A549 (cell line): ENCODE measurements at regions not wholly inside any gene's neighbourhood (a gene's known extent, or its start where the extent isn't known, plus 50 kb on each side); places are given as distances from the start of the nearest gene placed in this dataset.

Experiments used
- ATAC-seq, 2 experiments: fragments of 200-7000 bp in 1 of 2; fragments of >200 bp in 1 of 2; cut with Nextera tagmentation in 1 of 2; cut with Tn5 transposase in 1 of 2; 3 replicates each; pipeline versions ENCODE4 v1.8.0 to v1.9.1; 2018 to 2020; ENCODE audit warnings: mild to moderate bottlenecking in 1 of 2, moderate library complexity in 1 of 2
- CTCF ChIA-PET: fragments of 300-600 bp; sonication (Branson Sonifier 250); formaldehyde crosslinking; extraction: SDS; loops from one replicate; lab custom pipeline; 2021; ENCODE audit warnings: antibody characterized with exemption, inconsistent platforms; lab: Yijun Ruan, JAX
- POLR2A ChIA-PET: fragments of 350-600 bp; formaldehyde crosslinking; extraction: SDS; loops from one replicate; lab custom pipeline; 2021; ENCODE audit warnings: antibody characterized with exemption, inconsistent platforms; lab: Yijun Ruan, JAX
- DNase-seq, 2 experiments: peaks; one replicate each; pipeline versions ENCODE4 v3.0.0 to v3.0.0-alpha.2; 2011 to 2016; ENCODE audit warnings: low read depth in 1 of 2, low spot score in 1 of 2
- FAIRE-seq: peaks from 2 replicates; lab custom pipeline; 2011; peaks lifted over from hg19 to GRCh38; lab: Jason Lieb, UNC
- H3K27ac ChIP-seq, 2 experiments: fragments of >200 bp; sonication (Bioruptor Twin); formaldehyde crosslinking; 3 replicates each; pipeline ENCODE4 v1.5.1; 2016 to 2017
- H3K4me1 ChIP-seq: fragments of >200 bp; sonication (Bioruptor Twin); formaldehyde crosslinking; 3 replicates; pipeline ENCODE4 v1.6.1; 2016
- H3K4me2 ChIP-seq: fragments of >200 bp; sonication (Bioruptor Twin); formaldehyde crosslinking; 3 replicates; pipeline ENCODE4 v1.6.1; 2016
- H3K4me3 ChIP-seq: fragments of >200 bp; sonication (Bioruptor Twin); formaldehyde crosslinking; 3 replicates; pipeline ENCODE4 v1.5.1; 2016
- H3K9me3 ChIP-seq: fragments of >200 bp; sonication (Bioruptor Twin); formaldehyde crosslinking; 3 replicates; pipeline ENCODE4 v1.6.1; 2016
- ATOH8 ChIP-seq: fragments of 250-450 bp; sonication (Bioruptor Pico); IDR thresholded peaks from 2 replicates; pipeline ENCODE4 v1.5.0; 2020; ENCODE audit warnings: low read depth, mild to moderate bottlenecking, moderate library complexity
- BCL3 ChIP-seq: fragments of >200 bp; sonication (Bioruptor Twin); formaldehyde crosslinking; IDR thresholded peaks from 3 replicates; pipeline ENCODE4 v1.6.1; 2016
- CBX8 ChIP-seq: fragments of 200-600 bp; sonication (generic); IDR thresholded peaks from 2 replicates; pipeline ENCODE4 v1.6.1; 2016
- CEBPB ChIP-seq, 2 experiments: fragments of >200 bp in 1 of 2; sonication (Bioruptor Twin) in 1 of 2; formaldehyde crosslinking in 1 of 2; IDR thresholded peaks; 2 replicates each; pipeline ENCODE4 v1.6.1; 2012 to 2016
- CHD2 ChIP-seq: fragments of 150-350 bp; IDR thresholded peaks from 2 replicates; pipeline ENCODE4 v1.6.1; 2014; ENCODE audit warnings: low read length; ENCODE audit not compliant: partially characterized antibody
- CTCF ChIP-seq: fragments of >200 bp; sonication (Bioruptor Twin); formaldehyde crosslinking; IDR thresholded peaks from 3 replicates; pipeline ENCODE4 v1.5.1; 2016
- E2F6 ChIP-seq: IDR thresholded peaks from 2 replicates; pipeline ENCODE4 v1.6.1; 2012; ENCODE audit warnings: low read depth, borderline replicate concordance
- EP300 ChIP-seq, 2 experiments: fragments of >200 bp; sonication (Bioruptor Twin); formaldehyde crosslinking; IDR thresholded peaks; 2 replicates in 1 of 2; 3 replicates in 1 of 2; pipeline ENCODE4 v1.6.1; 2016 to 2017
- ESRRA ChIP-seq: fragments of 150-350 bp; IDR thresholded peaks from 2 replicates; pipeline ENCODE4 v1.6.1; 2014; ENCODE audit warnings: mild to moderate bottlenecking, low read length, borderline replicate concordance
- HDAC2 ChIP-seq: fragments of 200-600 bp; sonication (generic); IDR thresholded peaks from 2 replicates; pipeline ENCODE4 v1.6.1; 2016
- HOXA7 ChIP-seq: fragments of 250-450 bp; sonication (Bioruptor Pico); IDR thresholded peaks from 2 replicates; pipeline ENCODE4 v1.5.0; 2020; ENCODE audit warnings: mild to moderate bottlenecking, moderate library complexity
- KDM1A ChIP-seq: fragments of 200-600 bp; sonication (generic); IDR thresholded peaks from 2 replicates; pipeline ENCODE4 v1.6.1; 2016; ENCODE audit warnings: low read depth, mild to moderate bottlenecking
- MAZ ChIP-seq: fragments of 150-350 bp; IDR thresholded peaks from 2 replicates; pipeline ENCODE4 v1.6.1; 2014; ENCODE audit warnings: antibody characterized with exemption, low read depth, low read length, borderline replicate concordance
- MYC ChIP-seq: IDR thresholded peaks from 2 replicates; pipeline ENCODE4 v1.6.1; 2012; ENCODE audit warnings: mild to moderate bottlenecking, inconsistent platforms, low read length, improper control_type of control experiment, borderline replicate concordance
- NFE2L2 ChIP-seq: fragments of 150-350 bp; conservative IDR thresholded peaks from 2 replicates; pipeline ENCODE4 v1.6.1; 2014; ENCODE audit warnings: low read length
- RARB ChIP-seq: fragments of 250-450 bp; sonication (Bioruptor Pico); IDR thresholded peaks from 2 replicates; pipeline ENCODE4 v1.8.0; 2021; ENCODE audit warnings: mild to moderate bottlenecking, moderate library complexity
- REST ChIP-seq: fragments of 200-600 bp; sonication (generic); IDR thresholded peaks from 2 replicates; pipeline ENCODE4 v1.6.1; 2016; ENCODE audit warnings: antibody characterized with exemption, mild to moderate bottlenecking, moderate library complexity
- TFCP2L1 ChIP-seq: fragments of 250-450 bp; sonication (Bioruptor Pico); IDR thresholded peaks from 2 replicates; pipeline ENCODE4 v1.5.0; 2021; ENCODE audit warnings: mild to moderate bottlenecking
- TP53 ChIP-seq: fragments of 250-450 bp; sonication (Bioruptor Pico); IDR thresholded peaks from 2 replicates; pipeline ENCODE4 v1.5.0; 2021; ENCODE audit warnings: mild to moderate bottlenecking, moderate library complexity
- USF2 ChIP-seq: fragments of 450-650 bp; IDR thresholded peaks from 2 replicates; pipeline ENCODE4 v1.6.1; 2014; ENCODE audit warnings: antibody characterized with exemption
- ZFP36 ChIP-seq: fragments of 450-650 bp; IDR thresholded peaks from 2 replicates; pipeline ENCODE4 v1.6.1; 2014; ENCODE audit warnings: borderline replicate concordance; ENCODE audit not compliant: partially characterized antibody
- ZSCAN20 ChIP-seq: fragments of 250-450 bp; sonication (Bioruptor Pico); IDR thresholded peaks from 2 replicates; pipeline ENCODE4 v1.8.0; 2022; ENCODE audit warnings: mild to moderate bottlenecking, moderate library complexity
- WGBS: methylation state at CpG from one replicate; pipeline ENCODE4 v1.1.6; 2017; ENCODE audit errors: missing lambda C conversion rate; 5-methylcytosine and 5-hydroxymethylcytosine counted together

- no peak for DNase-seq
- ChIA-PET CTCF (interaction anchor here (1.0 kb wide), 1 partner anchor 799 kb away, joined by 3 read pairs; no protein-coding TSS in a partner anchor), POLR2A (no interaction called here)
- FAIRE-seq: no peak
- no peak for ATAC-seq
- Histone ChIP-seq H3K4me2 (no peak overlapping the region), H3K4me3 (no peak overlapping the region), H3K27ac (no peak overlapping the region), H3K9me3 (no peaks in the 10 kb centered on the region), H3K4me1 (no peaks in the 10 kb centered on the region)
- WGBS: 0% methylated on average over 1 of the region's 1 CpG
- no peak for TF ChIP-seq HDAC2
- TF ChIP-seq BCL3: no peak
- TF ChIP-seq REST: no peak
- TF ChIP-seq CHD2: no peak
- no peak for TF ChIP-seq CEBPB (IDR thresholded peaks at IDR 0.05)
- no peak for TF ChIP-seq MAZ
- no peak for TF ChIP-seq ESRRA
- TF ChIP-seq ATOH8: no peak
- no peak for TF ChIP-seq ZSCAN20 (CRISPR knock-in tag)
- TF ChIP-seq TFCP2L1 (CRISPR knock-in tag): no peak
- no peak for TF ChIP-seq MYC
- no peak for TF ChIP-seq USF2
- TF ChIP-seq ZFP36: no peak
Observed at GRCh38 chr13:46995874-46996273, 99.0 kb upstream of the HTR2A start.

GRCh38 chr13:46994492-46994891 lies 97.6 kb upstream of the HTR2A start:
- FAIRE-seq (no peak), ATAC-seq (no peak), DNase-seq (no peak)
- ChIA-PET CTCF (no interaction called here), POLR2A (no interaction called here)
- Histone ChIP-seq H3K9me3 (no peaks in the 10 kb centered on the region), H3K4me1 (no peaks in the 10 kb centered on the region), H3K4me2 (no peak overlapping the region), H3K27ac (no peak overlapping the region), H3K4me3 (no peak overlapping the region)
- TF ChIP-seq NFE2L2 (no peak), HOXA7 (CRISPR knock-in tag) (no peak)
- WGBS: 57% methylated on average over 7 of the region's 7 CpGs

GRCh38 chr13:46992383-46992952 lies 95.6 kb upstream of the HTR2A start:
- peak in 1 of 2 experiments; percentile 73; a peak in 3 of 6 replicates for ATAC-seq
- no peak for FAIRE-seq
- TF ChIP-seq MYC (no peak), TP53 (CRISPR knock-in tag) (no peak), EP300 (IDR thresholded peaks at IDR 0.05) (no peak), MAZ (no peak), E2F6 (no peak), CBX8 (no peak), RARB (CRISPR knock-in tag) (no peak), CEBPB (IDR thresholded peaks at IDR 0.05) (no peak), USF2 (no peak), CTCF (no peak), KDM1A (no peak)

More at GRCh38 chr13:46992383-46992952, 95.6 kb upstream of the HTR2A start:
- 3% methylated on average over 3 of the region's 3 CpGs for WGBS
- ChIA-PET POLR2A (no interaction called here), CTCF (no interaction called here)
- Histone ChIP-seq H3K4me3 (no peak overlapping the region), H3K4me2 (no peak overlapping the region), H3K27ac (no peak overlapping the region), H3K9me3 (no peaks in the 10 kb centered on the region), H3K4me1 (no peaks in the 10 kb centered on the region)
- DNase-seq: peak in 1 of 2 experiments; percentile 9
